ENCODE measurements at regions not wholly inside any gene's neighbourhood (a gene's known extent, or its start where the extent isn't known, plus 50 kb on each side); places are given as distances from the start of the nearest gene placed in this dataset.

DNA sequence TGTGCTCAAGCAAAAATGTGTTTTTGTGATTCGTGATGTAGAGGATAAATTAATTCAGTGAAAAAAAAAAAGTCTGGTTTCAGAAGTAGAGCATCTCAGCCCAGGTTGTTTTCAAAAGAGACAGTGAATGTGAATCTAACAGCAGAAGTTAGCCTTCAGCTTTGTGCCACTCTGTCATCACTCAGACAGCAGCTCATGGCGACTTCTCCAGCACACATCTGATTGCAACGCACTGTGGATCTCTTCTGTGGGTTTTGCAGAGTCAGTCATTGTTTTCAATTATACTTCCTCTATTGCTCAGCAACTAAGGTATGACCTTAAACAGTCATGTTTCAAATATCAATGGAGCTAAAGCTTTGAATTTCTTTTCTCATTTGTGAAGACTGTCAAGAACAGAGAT is 335.5 kb upstream of the POU3F2 start:
- TF ChIP-seq EZH2 (IDR thresholded peaks at IDR 0.05; ENCODE audit: insufficient read depth, poor library complexity, severe bottlenecking) (no peak), EZH2phosphoT487 (IDR thresholded peaks at IDR 0.05; ENCODE audit: insufficient read depth, low read depth) (no peak)

Measured in GM23248 (cell line).